DND-41 (cell line): ENCODE measurements at regions not wholly inside any gene's neighbourhood (a gene's known extent, or its start where the extent isn't known, plus 50 kb on each side); places are given as distances from the start of the nearest gene placed in this dataset.

ENCODE experiments used
- ATAC-seq: fragments of 200-7000 bp; cut with Tn5 transposase; 3 replicates; pipeline ENCODE4 v1.9.1; 2021; ENCODE audit warnings: low read depth; ENCODE audit not compliant: insufficient read depth
- DNase-seq: peaks from one replicate; pipeline ENCODE4 v3.0.0-alpha.2; 2020
- H2AFZ ChIP-seq: 2 replicates; pipeline ENCODE4 v1.6.0; 2012; ENCODE audit warnings: low read depth, low read length
- H3K27ac ChIP-seq: 2 replicates; pipeline ENCODE4 v1.5.1; 2012; ENCODE audit warnings: low read length, inconsistent platforms
- H3K27me3 ChIP-seq: fragments of 200-600 bp; sonication (generic); 2 replicates; pipeline ENCODE4 v1.6.0; 2012; ENCODE audit warnings: low read length, mild to moderate bottlenecking, inconsistent platforms; ENCODE audit not compliant: insufficient read depth, poor library complexity
- H3K36me3 ChIP-seq: 2 replicates; pipeline ENCODE4 v1.5.1; 2012; ENCODE audit warnings: low read length, inconsistent platforms; ENCODE audit not compliant: insufficient read depth
- H3K4me1 ChIP-seq: 2 replicates; pipeline ENCODE4 v1.5.1; 2012; ENCODE audit warnings: mild to moderate bottlenecking, low read length; ENCODE audit not compliant: insufficient read depth
- H3K4me2 ChIP-seq: 2 replicates; pipeline ENCODE4 v1.6.0; 2012; ENCODE audit warnings: mild to moderate bottlenecking, moderate library complexity, low read length, inconsistent platforms; ENCODE audit not compliant: insufficient read depth
- H3K4me3 ChIP-seq, 2 experiments: fragments of 200-600 bp in 1 of 2; shearing (Covaris generic) in 1 of 2; 2 replicates each; pipeline ENCODE4 v1.5.1; 2012 to 2016; ENCODE audit warnings: inconsistent platforms in 2 of 2, low read length in 2 of 2, mild to moderate bottlenecking in 2 of 2, low read depth in 1 of 2, moderate library complexity in 1 of 2
- H3K79me2 ChIP-seq: 2 replicates; pipeline ENCODE4 v1.6.0; 2012; ENCODE audit warnings: low read length, inconsistent platforms; ENCODE audit not compliant: insufficient read depth
- H3K9ac ChIP-seq: 2 replicates; pipeline ENCODE4 v1.6.0; 2012; ENCODE audit warnings: low read depth, mild to moderate bottlenecking, inconsistent platforms, low read length, moderate library complexity
- H3K9me3 ChIP-seq: 2 replicates; pipeline ENCODE4 v1.5.1; 2012; ENCODE audit warnings: low read length, moderate library complexity, mild to moderate bottlenecking, inconsistent platforms; ENCODE audit not compliant: insufficient read depth, severe bottlenecking
- H4K20me1 ChIP-seq: 2 replicates; pipeline ENCODE4 v1.6.0; 2012; ENCODE audit warnings: low read length; ENCODE audit not compliant: insufficient read depth
- CTCF ChIP-seq: IDR thresholded peaks from 2 replicates; pipeline ENCODE4 v1.5.1; 2012; ENCODE audit warnings: borderline replicate concordance, low read length, moderate library complexity, mild to moderate bottlenecking; ENCODE audit not compliant: poor library complexity, severe bottlenecking; ENCODE audit errors: extremely low read depth
- EZH2 ChIP-seq: IDR thresholded peaks from 3 replicates; pipeline ENCODE4 v1.6.1; 2012; ENCODE audit warnings: borderline replicate concordance, low read depth, mild to moderate bottlenecking, moderate library complexity, low read length, inconsistent platforms; ENCODE audit not compliant: severe bottlenecking

- H3K9me3 ChIP-seq = no peaks in the 10 kb centered on the region
- no peaks in the 10 kb centered on the region for H3K36me3 ChIP-seq
- DNase-seq (no peak), ATAC-seq (no peak)
- no peaks in the 10 kb centered on the region for H3K27me3 ChIP-seq
- no peak overlapping the region for H3K4me3 ChIP-seq
- no peak overlapping the region for H3K9ac ChIP-seq
- H2AFZ ChIP-seq = peak overlapping the region; percentile 19; the same call in 1 of the 2 replicates
- H3K27ac ChIP-seq = peak overlapping the region; percentile 21; the same call in 1 of the 2 replicates
- H3K4me1 ChIP-seq = peaks cover 28% of the 10 kb centered on the region
- no peak for TF ChIP-seq CTCF
- TF ChIP-seq EZH2 = no peak
- no peaks in the 10 kb centered on the region for H4K20me1 ChIP-seq
- peaks cover 14% of the 10 kb centered on the region for H3K79me2 ChIP-seq
- H3K4me2 ChIP-seq = no peak overlapping the region
Measured at GRCh38 chr15:92813485-92813884, 86.6 kb upstream of the CHD2 start.

- no peaks in the 10 kb centered on the region for H3K36me3 ChIP-seq
- H4K20me1 ChIP-seq = no peaks in the 10 kb centered on the region
- TF ChIP-seq CTCF (no peak), EZH2 (no peak)
- H3K9me3 ChIP-seq = no peaks in the 10 kb centered on the region
- peaks cover 5% of the 10 kb centered on the region for H3K79me2 ChIP-seq
- H2AFZ ChIP-seq = peak overlapping the region; percentile 5; the same call in 1 of the 2 replicates
- H3K9ac ChIP-seq = no peak overlapping the region
- peaks cover 42% of the 10 kb centered on the region for H3K4me1 ChIP-seq
- DNase-seq = no peak
- H3K27me3 ChIP-seq = no peaks in the 10 kb centered on the region
- no peak overlapping the region for H3K27ac ChIP-seq
- no peak overlapping the region for H3K4me2 ChIP-seq
- H3K4me3 ChIP-seq = no peak overlapping the region
- no peak for ATAC-seq
Measured at GRCh38 chr15:92817339-92817886, 82.7 kb upstream of the CHD2 start.

- Histone ChIP-seq H3K4me2 (no peak overlapping the region), H3K79me2 (peaks cover 5% of the 10 kb centered on the region), H3K9ac (no peak overlapping the region), H4K20me1 (no peaks in the 10 kb centered on the region), H3K9me3 (no peaks in the 10 kb centered on the region), H3K36me3 (no peaks in the 10 kb centered on the region), H3K27ac (no peak overlapping the region), H3K4me3 (no peak overlapping the region), H2AFZ (peak overlapping the region; percentile 82), H3K4me1 (peaks cover 33% of the 10 kb centered on the region), H3K27me3 (no peaks in the 10 kb centered on the region)
- DNase-seq (no peak), ATAC-seq (no peak)
- TF ChIP-seq EZH2 = no peak
- TF ChIP-seq CTCF = no peak
Measured at GRCh38 chr15:92818651-92819277, 81.4 kb upstream of the CHD2 start.
